Endothelial cell of umbilical vein (primary cell): ENCODE measurements at regions not wholly inside any gene's neighbourhood (a gene's known extent, or its start where the extent isn't known, plus 50 kb on each side); places are given as distances from the start of the nearest gene placed in this dataset.

Experiments used
- CTCF ChIP-seq, 2 donors: IDR thresholded peaks; 1 replicate in 1 of 2; 2 replicates in 1 of 2; pipeline ENCODE4 v1.5.1; 2011; ENCODE audit warnings: low read length in 2 of 2, mild to moderate bottlenecking in 2 of 2, moderate library complexity in 2 of 2, control low read depth in 1 of 2, inconsistent platforms in 1 of 2, low read depth in 1 of 2; ENCODE audit not compliant: insufficient read depth in 1 of 2; ENCODE audit errors: extremely low read depth in 1 of 2
- POLR2A ChIP-seq: IDR thresholded peaks from 2 replicates; pipeline ENCODE4 v1.6.1; 2012; ENCODE audit warnings: low read depth, mild to moderate bottlenecking, control low read depth, low read length
- POLR2AphosphoS5 ChIP-seq: IDR thresholded peaks from 2 replicates; pipeline ENCODE4 v1.6.1; 2012; ENCODE audit warnings: low read depth, mild to moderate bottlenecking, control low read depth, low read length, moderate library complexity; ENCODE audit not compliant: insufficient read depth

- no peak for TF ChIP-seq CTCF (IDR thresholded peaks at IDR 0.05; ENCODE audit: extremely low read depth in 1 of 2, insufficient read depth in 1 of 2, low read depth in 1 of 2, low read length in 2 of 2)
- no peak for TF ChIP-seq POLR2A
- no peak for TF ChIP-seq POLR2AphosphoS5
Observed at GRCh38 chr20:60091861-60092260, 133.6 kb downstream of the CDH26 start.
